GM13976 (cell line): ENCODE measurements at regions not wholly inside any gene's neighbourhood (a gene's known extent, or its start where the extent isn't known, plus 50 kb on each side); places are given as distances from the start of the nearest gene placed in this dataset.

Experiments used
- DNase-seq: peaks from one replicate; pipeline ENCODE4 v3.0.0; 2012; ENCODE audit warnings: low spot score
- CTCF ChIP-seq: IDR thresholded peaks from 2 replicates; pipeline ENCODE4 v1.5.1; 2012; ENCODE audit warnings: borderline replicate concordance, mild to moderate bottlenecking; ENCODE audit not compliant: insufficient read depth; ENCODE audit errors: extremely low read depth, missing control alignments, control extremely low read depth
- in situ Hi-C: fragments of 300-500 bp; cut with MboI; formaldehyde crosslinking; loops from one replicate; pipeline ENCODE4 v1.12.0; 2022; ENCODE audit warnings: low sequenced_read_pairs, mixed read lengths, inconsistent platforms; ENCODE audit not compliant: unreplicated experiment

DNA sequence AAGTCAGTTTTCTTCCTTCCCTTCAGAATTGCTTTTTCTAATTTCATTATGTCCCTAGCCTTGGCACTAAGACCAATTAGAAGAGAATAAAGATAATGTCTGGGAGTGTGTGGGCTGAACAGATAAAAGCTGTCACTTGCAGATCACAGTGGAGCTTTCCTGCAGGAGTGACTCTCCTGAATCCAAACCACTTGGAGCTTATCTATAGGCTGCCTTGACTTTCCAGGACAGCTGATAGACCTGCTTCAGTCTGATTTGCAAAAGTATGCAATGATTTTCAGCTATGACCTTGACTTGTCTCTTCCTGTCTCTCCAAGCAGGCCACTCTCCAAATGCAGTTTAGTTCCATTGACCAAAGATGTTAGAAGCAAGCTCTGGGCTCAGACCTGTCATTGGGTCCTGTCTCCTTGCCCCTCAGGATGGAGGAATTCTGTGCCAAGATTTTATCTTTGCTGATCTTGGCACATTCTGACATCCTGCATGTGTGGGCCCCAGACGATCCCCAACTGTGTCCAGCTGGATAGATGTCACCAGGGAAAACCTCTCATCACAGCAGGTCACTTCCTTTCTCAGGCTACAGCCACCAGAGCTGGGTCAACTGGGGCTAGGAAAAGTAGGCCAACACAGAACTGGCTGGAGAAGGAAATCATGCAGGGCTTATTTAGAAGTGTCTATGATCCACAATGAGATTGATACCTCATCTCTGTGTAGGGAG lies 120.9 kb upstream of the ZNF438 start:
- TF ChIP-seq CTCF = no peak
- no peak for DNase-seq
- in situ Hi-C loops = no loop called here

DNA sequence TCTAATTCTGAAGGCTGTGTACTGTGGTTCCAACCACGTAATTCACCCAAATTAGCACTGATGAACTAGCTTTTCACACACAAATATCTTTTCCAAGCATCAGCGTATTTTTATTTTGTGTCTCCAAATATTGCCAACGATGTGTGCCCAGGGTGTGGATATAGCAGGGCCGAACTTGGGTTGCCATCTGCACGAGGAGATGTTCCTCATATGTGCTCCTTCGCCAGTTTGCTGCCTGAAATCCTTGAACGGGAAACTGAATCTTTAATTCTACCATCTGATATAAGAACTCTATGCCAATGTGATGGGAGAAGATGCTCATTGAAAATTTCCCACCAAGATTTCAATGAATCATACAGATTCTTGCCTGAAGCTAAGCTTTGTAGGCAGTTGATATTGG lies 121.5 kb upstream of the ZNF438 start:
- in situ Hi-C loops = no loop called here
- DNase-seq = no peak
- TF ChIP-seq CTCF = no peak

GRCh38 chr10:31153692-31154091 lies 122.0 kb upstream of the ZNF438 start:
- DNase-seq = no peak
- in situ Hi-C loops = no loop called here
- no peak for TF ChIP-seq CTCF

GRCh38 chr10:31154996-31155395 lies 123.3 kb upstream of the ZNF438 start:
- TF ChIP-seq CTCF = no peak
- in situ Hi-C loops = no loop called here
- DNase-seq = no peak

GRCh38 chr10:31157123-31158010 lies 125.7 kb upstream of the ZNF438 start:
- DNase-seq = no peak
- no peak for TF ChIP-seq CTCF
- in situ Hi-C loops = no loop called here

DNA sequence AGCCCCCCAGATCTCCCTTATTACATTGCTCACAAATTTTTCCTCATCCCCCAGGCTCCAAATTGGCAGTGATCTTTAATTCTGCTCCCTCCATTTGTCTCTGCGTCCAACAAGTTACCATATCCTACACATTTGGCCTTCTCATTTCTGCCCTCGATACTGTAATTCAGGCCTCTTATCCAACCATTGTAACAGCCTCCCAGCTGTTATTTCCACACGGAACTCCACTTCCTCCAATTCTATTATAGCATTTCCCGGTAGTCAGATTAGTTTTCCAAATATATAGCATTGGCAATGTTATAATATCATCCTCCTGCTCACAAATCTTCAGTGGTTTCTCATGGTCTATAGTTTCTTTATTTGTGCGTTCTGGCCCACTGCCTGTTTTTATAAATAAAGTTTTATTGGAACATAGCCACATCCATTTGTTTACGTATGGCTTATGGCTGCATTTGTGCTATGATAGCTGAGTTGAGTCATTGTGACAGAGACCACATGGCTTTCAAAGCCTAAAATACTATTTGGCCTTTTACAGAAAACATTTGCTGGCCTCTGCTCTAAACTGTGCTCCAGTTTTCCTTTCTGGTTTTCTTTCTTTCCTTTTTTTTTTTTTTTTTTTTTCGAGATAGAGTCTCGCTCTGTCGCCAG lies 126.5 kb upstream of the ZNF438 start:
- no peak for DNase-seq
- in situ Hi-C loops = no loop called here
- no peak for TF ChIP-seq CTCF
